B cell (primary cell): ENCODE measurements at regions not wholly inside any gene's neighbourhood (a gene's known extent, or its start where the extent isn't known, plus 50 kb on each side); places are given as distances from the start of the nearest gene placed in this dataset.

Experiments used
- ATAC-seq: fragments of 200-7000 bp; cut with Tn5 transposase; one replicate; pipeline ENCODE4 v1.10.0; 2021; ENCODE audit warnings: low read depth, mild to moderate bottlenecking, moderate number of reproducible peaks, moderate library complexity
- CTCF ChIA-PET: fragments of 350-600 bp; sonication (Branson Sonifier 250); formaldehyde crosslinking; loops from one replicate; lab custom pipeline; 2021; ENCODE audit warnings: antibody characterized with exemption, inconsistent platforms; lab: Charles Lee
- POLR2A ChIA-PET: fragments of 350-600 bp; sonication (Branson Sonifier 250); formaldehyde crosslinking; loops from one replicate; lab custom pipeline; 2021; ENCODE audit warnings: antibody characterized with exemption; lab: Charles Lee
- DNase-seq: peaks from one replicate; pipeline ENCODE4 v3.0.0; 2013
- H2AFZ ChIP-seq: 2 replicates; pipeline ENCODE4 v1.6.1; 2012; ENCODE audit warnings: mild to moderate bottlenecking, low read depth, low read length; ENCODE audit not compliant: insufficient read depth, poor library complexity, severe bottlenecking
- H3K27ac ChIP-seq, 2 donors: 1 replicate in 1 of 2; 2 replicates in 1 of 2; pipeline ENCODE4 v1.5.1; 2012 to 2013; ENCODE audit warnings: low read length in 2 of 2, mild to moderate bottlenecking in 2 of 2, moderate library complexity in 1 of 2
- H3K27me3 ChIP-seq, 4 experiments: fragments of 200-600 bp in 1 of 4; sonication (generic) in 1 of 4; replicated peaks in 1 of 4; 1 replicate in 2 of 4; 2 replicates in 2 of 4; pipeline versions ENCODE4 v1.6.1 to v1.7.0; 2013 to 2016; ENCODE audit warnings: low read length in 3 of 4, mild to moderate bottlenecking in 2 of 4, mixed read lengths in 1 of 4, moderate library complexity in 1 of 4; ENCODE audit not compliant: insufficient read depth in 4 of 4, control insufficient read depth in 3 of 4; ENCODE audit errors: control extremely low read depth in 1 of 4
- H3K36me3 ChIP-seq, 2 experiments: replicated peaks in 1 of 2; 1 replicate in 1 of 2; 2 replicates in 1 of 2; pipeline versions ENCODE4 v1.6.1 to v1.7.1; 2013; ENCODE audit warnings: low read length in 1 of 2; ENCODE audit not compliant: insufficient read depth in 2 of 2, control insufficient read depth in 1 of 2; ENCODE audit errors: control extremely low read depth in 1 of 2, extremely low read depth in 1 of 2
- H3K4me1 ChIP-seq, 2 donors: fragments of 200-600 bp in 1 of 2; sonication (generic) in 1 of 2; 1 replicate in 1 of 2; 2 replicates in 1 of 2; pipeline versions ENCODE4 v1.5.1 to v1.6.1; 2013 to 2017; ENCODE audit warnings: low read length in 2 of 2; ENCODE audit not compliant: control insufficient read depth in 2 of 2, insufficient read depth in 2 of 2
- H3K4me2 ChIP-seq: replicated peaks from 2 replicates; pipeline ENCODE3; 2012; ENCODE audit warnings: mild to moderate bottlenecking, low read depth, low read length; ENCODE audit not compliant: poor library complexity, severe bottlenecking
- H3K4me3 ChIP-seq, 5 experiments: fragments of 200-600 bp in 1 of 5; sonication (generic) in 1 of 5; 1 replicate in 3 of 5; 2 replicates in 2 of 5; pipeline versions ENCODE4 v1.5.1 to v1.7.0; 2011 to 2016; ENCODE audit warnings: low read length in 4 of 5, mild to moderate bottlenecking in 4 of 5, low read depth in 2 of 5, control low read depth in 1 of 5, moderate library complexity in 1 of 5; ENCODE audit not compliant: insufficient read depth in 1 of 5; ENCODE audit errors: control extremely low read depth in 1 of 5, extremely low read depth in 1 of 5
- H3K79me2 ChIP-seq: fragments of 200-600 bp; sonication (generic); one replicate; pipeline ENCODE4 v1.6.0; 2016; ENCODE audit warnings: low read length; ENCODE audit not compliant: control insufficient read depth, insufficient read depth
- H3K9ac ChIP-seq: fragments of 200-600 bp; sonication (generic); 2 replicates; pipeline ENCODE4 v1.6.1; 2017; ENCODE audit warnings: mild to moderate bottlenecking, low read length, moderate library complexity
- H3K9me3 ChIP-seq, 3 donors: one replicate each; pipeline versions ENCODE4 v1.6.1 to v1.7.1; 2013; ENCODE audit warnings: low read length in 2 of 3; ENCODE audit not compliant: control insufficient read depth in 2 of 3, insufficient read depth in 1 of 3; ENCODE audit errors: control extremely low read depth in 1 of 3
- H4K20me1 ChIP-seq: 2 replicates; pipeline ENCODE4 v1.6.0; 2012; ENCODE audit warnings: mild to moderate bottlenecking, low read length; ENCODE audit not compliant: insufficient read depth, control insufficient read depth, poor library complexity, severe bottlenecking
- H3K27ac Mint-ChIP-seq: one replicate; pipeline ENCODE4 v1.8.0; 2021; ENCODE audit warnings: mixed read lengths
- H3K27me3 Mint-ChIP-seq: one replicate; pipeline ENCODE4 v1.8.0; 2021; ENCODE audit warnings: mixed read lengths
- H3K4me1 Mint-ChIP-seq: one replicate; pipeline ENCODE4 v1.8.0; 2021; ENCODE audit warnings: mixed read lengths
- H3K4me3 Mint-ChIP-seq: one replicate; pipeline ENCODE4 v1.8.0; 2021; ENCODE audit warnings: mixed read lengths
- H3K9me3 Mint-ChIP-seq: one replicate; pipeline ENCODE4 v1.8.0; 2022; ENCODE audit warnings: mixed read lengths; ENCODE audit not compliant: insufficient read depth
- EZH2 ChIP-seq: IDR thresholded peaks from 2 replicates; pipeline ENCODE4 v1.6.1; 2012; ENCODE audit warnings: borderline replicate concordance, low read depth, mild to moderate bottlenecking, moderate library complexity, low read length; ENCODE audit not compliant: insufficient read depth, poor library complexity, severe bottlenecking
- WGBS: methylation state at CpG from one replicate; pipeline ENCODE4 v1.1.5; 2013; ENCODE audit warnings: missing lambda C conversion rate; ENCODE audit not compliant: insufficient coverage; 5-methylcytosine and 5-hydroxymethylcytosine counted together
- intact Hi-C: fragments of 100-400 bp; cut with micrococcal nuclease; formaldehyde crosslinking; loops from one replicate; pipeline ENCODE4 v1.10.0; 2022

DNA sequence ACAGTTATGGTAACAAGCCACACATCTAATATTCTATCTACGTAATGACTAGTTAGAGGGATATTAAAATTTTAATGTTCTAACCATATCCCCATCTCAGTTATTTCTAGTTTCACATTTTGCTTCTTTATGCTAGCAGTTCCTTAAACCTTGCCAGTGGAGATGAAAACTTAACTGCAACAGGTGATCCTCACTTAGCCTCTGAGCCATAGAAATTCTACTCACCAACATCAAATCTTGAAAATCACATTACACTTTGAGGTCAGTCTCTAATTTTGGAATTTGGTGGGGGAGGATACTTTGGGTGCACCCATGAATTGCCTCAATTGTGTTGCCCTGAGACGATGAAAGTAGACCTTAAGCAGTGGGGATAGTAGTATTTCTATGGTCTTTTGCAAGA, 256.4 kb downstream of the GATA3 start:
- no peaks in the 10 kb centered on the region for H3K27me3 Mint-ChIP-seq
- Histone ChIP-seq H3K4me1 (no peaks in the 10 kb centered on the region), H3K36me3 (no peaks in the 10 kb centered on the region), H3K9ac (no peak overlapping the region), H3K4me2 (no peak overlapping the region), H4K20me1 (no peaks in the 10 kb centered on the region), H3K9me3 (peaks cover 0 to 4% (median 0%) of the 10 kb centered on the region in 3 donors), H2AFZ (no peak overlapping the region), H3K79me2 (no peaks in the 10 kb centered on the region), H3K27me3 (peaks cover 0 to 3% (median 0%) of the 10 kb centered on the region in 4 experiments), H3K4me3 (no peak overlapping the region), H3K27ac (no peak overlapping the region)
- DNase-seq (no peak), ATAC-seq (no peak)
- POLR2A ChIA-PET = no interaction called here
- no peak overlapping the region for H3K27ac Mint-ChIP-seq
- CTCF ChIA-PET = no interaction called here
- intact Hi-C loops = no loop called here
- H3K9me3 Mint-ChIP-seq = no peaks in the 10 kb centered on the region
- no peaks in the 10 kb centered on the region for H3K4me1 Mint-ChIP-seq
- no peak for TF ChIP-seq EZH2
- H3K4me3 Mint-ChIP-seq = no peak overlapping the region
- WGBS = 57% methylated on average over 1 of the region's 2 CpGs

DNA sequence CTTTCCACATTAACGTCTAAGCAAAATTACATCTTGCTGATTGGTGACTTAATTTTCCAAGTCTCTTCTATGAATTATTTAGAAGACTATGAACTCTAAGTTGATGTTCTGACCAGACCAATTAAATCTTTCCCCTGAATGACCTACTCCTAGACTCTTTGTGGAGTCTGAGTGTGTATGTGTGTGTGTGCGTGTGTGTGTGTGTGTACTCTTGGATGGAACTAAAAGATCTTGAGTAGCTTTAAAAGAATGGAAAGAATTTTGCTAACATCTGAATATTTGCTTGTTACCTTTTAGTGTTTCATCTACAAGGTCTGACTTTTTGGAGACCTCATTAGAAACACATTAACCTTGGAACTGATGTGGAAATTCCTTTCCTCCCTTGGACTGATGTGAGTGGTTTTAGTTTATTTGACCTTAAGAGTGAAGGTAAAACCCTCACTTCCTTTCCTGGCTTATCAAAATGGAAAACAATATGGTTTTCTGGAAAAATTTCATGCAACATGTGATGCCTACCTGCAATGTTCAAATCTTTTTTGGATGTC, 257.1 kb downstream of the GATA3 start:
- Histone ChIP-seq H2AFZ (no peak overlapping the region), H3K27ac (no peak overlapping the region), H3K9ac (no peak overlapping the region), H3K4me1 (no peaks in the 10 kb centered on the region), H3K9me3 (peaks cover 0 to 4% (median 0%) of the 10 kb centered on the region in 3 donors), H3K36me3 (no peaks in the 10 kb centered on the region), H3K4me3 (no peak overlapping the region), H3K27me3 (peaks cover 0 to 3% (median 0%) of the 10 kb centered on the region in 4 experiments), H3K79me2 (no peaks in the 10 kb centered on the region), H4K20me1 (no peaks in the 10 kb centered on the region), H3K4me2 (no peak overlapping the region)
- H3K4me3 Mint-ChIP-seq = no peak overlapping the region
- DNase-seq (no peak), ATAC-seq (no peak)
- CTCF ChIA-PET = no interaction called here
- POLR2A ChIA-PET = no interaction called here
- WGBS = no CpG with 5 or more reads among the region's 2 CpGs
- TF ChIP-seq EZH2 = no peak
- intact Hi-C loops = no loop called here
- H3K9me3 Mint-ChIP-seq = no peaks in the 10 kb centered on the region
- H3K27me3 Mint-ChIP-seq = no peaks in the 10 kb centered on the region
- H3K27ac Mint-ChIP-seq = no peak overlapping the region
- H3K4me1 Mint-ChIP-seq = no peaks in the 10 kb centered on the region
